Ramos (cell line): ENCODE measurements at regions not wholly inside any gene's neighbourhood (a gene's known extent, or its start where the extent isn't known, plus 50 kb on each side); places are given as distances from the start of the nearest gene placed in this dataset.

Experiments
- in situ Hi-C: fragments of 300-500 bp; cut with MboI; formaldehyde crosslinking; loops from one replicate; pipeline ENCODE4 v1.14.3; 2022; ENCODE audit warnings: low sequenced_read_pairs; ENCODE audit not compliant: unreplicated experiment

DNA sequence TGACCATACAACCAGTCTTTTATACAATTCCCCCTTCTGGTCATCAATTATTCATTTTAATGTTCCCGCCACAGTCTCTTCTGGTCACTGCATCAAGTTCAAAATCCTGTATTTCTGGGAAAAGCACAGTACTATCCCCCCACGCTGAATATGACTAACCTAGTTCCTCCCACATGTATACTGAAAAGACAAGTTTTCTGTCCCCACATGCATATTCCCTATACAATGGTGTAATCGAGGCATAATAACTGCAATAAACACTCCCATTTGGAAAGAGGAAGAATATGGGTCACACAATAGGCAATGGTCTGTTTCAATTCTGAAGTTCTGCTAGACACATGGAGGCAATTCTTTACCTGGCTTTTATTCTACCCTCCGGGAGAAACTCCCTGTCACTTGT is 344.9 kb downstream of the EFNA5 start:
- in situ Hi-C loops, result no loop called here

DNA sequence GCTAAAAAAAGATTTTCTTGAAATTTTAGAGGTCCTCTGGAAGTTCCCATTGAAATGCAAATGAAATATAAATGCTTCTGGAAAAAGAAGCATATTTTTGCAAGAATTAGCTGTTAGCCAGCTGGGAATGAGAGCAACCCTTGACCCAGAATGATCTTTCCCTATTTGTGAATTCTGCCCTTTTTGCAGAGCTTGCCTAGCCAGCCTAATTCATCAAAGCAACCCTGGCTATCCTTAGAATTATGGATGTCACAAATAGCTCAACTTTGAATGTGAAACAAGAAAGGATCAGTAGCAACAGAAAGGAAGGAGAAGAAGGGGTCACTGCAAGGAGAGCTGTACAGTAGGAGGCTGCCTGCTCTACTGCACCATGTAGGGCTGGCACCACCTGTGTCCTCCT is 345.9 kb downstream of the EFNA5 start:
- in situ Hi-C loops, result no loop called here

DNA sequence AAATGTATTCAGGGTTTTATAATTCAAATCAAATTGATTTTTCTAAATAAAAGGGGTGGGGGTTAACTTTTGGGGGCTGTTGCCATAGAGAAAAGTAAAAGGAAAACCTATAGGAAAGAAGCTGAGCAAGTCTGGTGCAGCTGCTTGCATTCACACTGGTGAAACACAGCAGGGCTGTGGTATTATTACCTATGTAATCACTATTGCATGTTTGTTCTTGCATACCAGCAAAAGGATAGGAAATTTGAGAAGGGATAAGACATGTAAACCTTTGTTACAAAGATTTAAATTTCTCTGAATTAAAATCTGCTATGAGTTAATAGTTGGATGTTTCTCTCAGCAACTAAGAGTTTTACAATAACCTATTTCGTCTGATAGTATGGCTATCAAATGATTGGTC is 346.7 kb downstream of the EFNA5 start:
- in situ Hi-C loops, result no loop called here

DNA sequence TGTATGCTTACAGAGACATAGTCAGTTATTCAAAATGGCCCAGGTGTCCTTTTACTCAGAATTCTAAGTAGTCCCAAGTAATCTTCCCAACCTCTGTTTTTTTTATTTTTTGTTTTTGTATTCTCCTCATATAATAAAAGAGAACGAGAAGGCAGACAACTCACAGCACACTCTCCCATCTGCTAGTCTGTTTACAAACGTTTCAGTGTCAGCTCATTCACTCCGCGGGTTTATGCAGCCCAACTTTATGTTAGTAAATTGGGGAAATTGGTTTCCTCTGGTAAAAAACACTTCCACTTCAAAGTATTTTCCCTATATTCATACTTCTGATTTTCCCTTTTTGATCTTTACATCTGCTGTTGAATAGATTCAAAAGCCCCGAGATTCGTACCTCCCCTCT is 347.2 kb downstream of the EFNA5 start:
- in situ Hi-C loops, result no loop called here

DNA sequence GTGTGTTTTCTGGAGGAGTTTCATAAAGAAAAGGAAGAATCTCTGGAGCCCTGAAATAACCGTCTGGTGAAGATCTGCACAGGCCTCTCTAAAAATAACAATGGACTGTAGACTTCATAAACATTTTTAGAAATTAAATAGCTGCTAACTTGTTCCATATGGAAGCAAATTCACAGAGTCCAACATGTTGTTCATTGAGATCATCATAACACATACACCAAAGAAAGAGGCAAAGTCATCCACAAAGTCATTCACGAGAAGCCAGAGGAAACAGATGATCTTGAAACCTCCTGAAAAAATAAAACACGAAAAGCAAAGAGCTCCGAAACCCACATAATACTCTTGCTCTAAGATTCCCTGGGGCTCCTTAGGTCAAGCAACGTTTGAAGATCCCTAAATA is 347.8 kb downstream of the EFNA5 start:
- in situ Hi-C loops, result no loop called here

DNA sequence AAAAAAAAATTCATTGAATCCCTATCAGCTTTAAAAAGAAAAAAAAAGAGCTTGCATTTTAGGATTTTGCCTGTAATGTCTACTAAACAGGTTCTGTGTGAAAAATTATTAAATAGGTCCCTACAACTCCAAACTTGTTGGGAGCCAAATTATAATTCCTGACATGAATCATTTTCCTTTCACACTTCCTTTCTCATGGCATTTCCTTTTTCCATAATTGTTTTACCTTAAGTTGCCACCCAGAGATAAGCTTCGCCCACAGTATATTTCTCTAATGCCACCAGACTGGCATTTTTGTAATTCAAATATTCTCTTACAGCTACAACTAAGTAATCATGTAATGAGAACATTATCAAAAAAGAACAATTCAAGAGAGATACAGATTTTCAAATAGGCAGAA is 348.8 kb downstream of the EFNA5 start:
- in situ Hi-C loops, result no loop called here

DNA sequence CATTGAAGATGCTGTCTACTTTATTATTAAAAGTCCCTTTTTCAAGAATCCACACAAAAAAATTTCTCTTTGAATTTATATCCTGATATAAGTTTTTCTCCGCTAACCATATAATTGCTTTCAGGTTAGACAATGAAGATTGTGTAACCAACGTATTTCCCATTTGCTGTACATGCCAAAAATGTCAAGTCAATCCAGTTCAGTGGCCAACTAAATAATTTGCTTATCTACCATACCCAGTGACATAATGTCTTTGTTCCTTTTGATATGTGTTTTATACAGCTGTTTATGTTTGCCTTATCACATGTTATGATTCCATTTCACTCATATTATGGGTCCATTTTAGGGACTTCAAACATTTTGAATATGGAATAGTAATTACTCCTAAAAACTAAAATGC is 349.9 kb downstream of the EFNA5 start:
- in situ Hi-C loops, result no loop called here

DNA sequence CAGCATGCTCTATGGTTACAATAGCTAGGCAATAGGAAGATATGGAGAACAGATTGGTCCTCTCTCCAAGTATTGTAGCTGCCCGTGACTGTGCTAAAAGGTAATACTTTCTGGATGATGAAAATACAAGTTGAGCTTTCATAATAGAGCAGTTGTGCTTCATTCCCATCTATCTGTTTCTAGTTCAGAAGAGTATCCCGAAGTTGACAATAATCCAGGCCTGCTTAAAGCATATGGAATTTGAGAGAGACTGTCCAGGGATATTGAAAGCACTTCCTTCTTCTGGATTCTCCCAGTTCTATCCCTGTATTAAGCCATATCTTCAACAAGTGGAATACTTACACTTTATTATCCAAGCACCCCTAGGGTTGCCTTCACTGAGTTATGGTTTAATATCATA is 350.4 kb downstream of the EFNA5 start:
- in situ Hi-C loops, result no loop called here

DNA sequence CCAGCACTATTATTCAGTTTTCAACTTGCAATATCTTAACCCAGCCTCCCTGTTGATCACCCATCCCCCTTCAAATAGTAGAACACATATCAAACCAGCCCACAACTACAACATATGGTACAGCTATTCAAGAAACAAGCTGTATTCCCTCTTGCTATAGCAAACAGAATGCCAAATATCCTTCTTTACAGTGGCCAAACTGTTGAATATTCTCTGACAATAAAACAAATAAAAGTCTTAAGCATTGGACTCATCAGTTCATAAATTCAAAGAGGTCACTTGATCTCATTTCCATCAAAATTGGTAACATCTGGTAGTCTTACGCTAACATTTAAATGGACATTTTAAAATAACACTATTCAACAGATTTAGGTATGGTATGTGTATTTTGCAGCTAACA is 350.8 kb downstream of the EFNA5 start:
- in situ Hi-C loops, result no loop called here

DNA sequence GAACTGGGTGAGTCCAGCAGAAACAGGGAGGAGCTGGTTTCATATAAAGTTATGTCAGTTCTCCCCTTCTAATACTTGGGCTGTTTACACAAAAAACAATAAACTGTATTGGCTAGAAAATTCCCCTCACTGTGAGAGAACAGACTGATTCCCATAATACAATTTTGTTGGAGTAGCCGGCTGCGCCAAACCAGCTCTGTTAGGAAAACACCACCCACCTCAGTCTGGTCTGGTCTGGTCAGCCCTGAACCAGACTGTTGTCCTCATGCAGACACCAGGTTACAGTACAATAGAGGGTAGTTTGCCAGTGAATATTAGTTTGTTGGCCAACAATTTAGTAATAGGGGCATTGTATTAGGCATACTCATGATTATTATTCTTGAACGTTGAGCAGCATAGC is 356.4 kb downstream of the EFNA5 start:
- in situ Hi-C loops, result no loop called here

DNA sequence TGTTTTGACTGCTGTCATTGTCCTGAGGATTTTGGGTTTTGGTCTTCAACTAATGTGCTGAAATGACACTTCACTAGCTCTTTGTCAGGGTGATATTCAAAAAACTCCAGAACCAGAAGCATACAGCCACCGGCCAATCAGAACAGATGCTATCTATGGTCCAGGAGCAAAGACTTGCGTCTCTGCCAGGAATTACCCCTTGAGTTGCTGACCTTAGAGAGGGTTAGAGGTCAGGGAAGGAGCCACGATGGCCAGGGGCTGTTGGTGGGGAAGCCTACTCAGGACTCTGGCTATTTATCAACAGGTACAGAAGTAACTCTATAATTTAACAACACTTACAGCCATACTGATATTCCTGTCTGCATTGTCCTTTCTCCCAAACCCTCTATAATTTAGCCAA is 356.8 kb downstream of the EFNA5 start:
- in situ Hi-C loops, result no loop called here

DNA sequence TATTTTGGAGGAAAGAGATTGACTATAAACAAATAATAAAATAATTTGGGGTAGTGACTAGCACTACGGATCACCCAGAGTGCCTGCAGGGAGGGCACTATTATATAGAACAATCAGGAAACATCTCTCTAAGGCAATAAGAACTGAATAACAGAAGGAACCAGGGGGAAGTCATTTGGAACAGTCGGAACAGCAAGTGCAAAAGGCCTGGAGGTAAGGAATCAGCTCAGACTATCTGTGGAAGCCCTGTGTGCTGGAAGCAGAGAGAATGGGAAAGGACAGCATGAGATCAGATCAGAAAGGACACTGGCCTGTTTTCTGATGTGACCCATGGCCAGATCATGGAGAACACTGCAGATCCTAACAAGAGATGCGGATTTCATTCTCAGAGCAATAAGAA is 357.6 kb downstream of the EFNA5 start:
- in situ Hi-C loops, result no loop called here

DNA sequence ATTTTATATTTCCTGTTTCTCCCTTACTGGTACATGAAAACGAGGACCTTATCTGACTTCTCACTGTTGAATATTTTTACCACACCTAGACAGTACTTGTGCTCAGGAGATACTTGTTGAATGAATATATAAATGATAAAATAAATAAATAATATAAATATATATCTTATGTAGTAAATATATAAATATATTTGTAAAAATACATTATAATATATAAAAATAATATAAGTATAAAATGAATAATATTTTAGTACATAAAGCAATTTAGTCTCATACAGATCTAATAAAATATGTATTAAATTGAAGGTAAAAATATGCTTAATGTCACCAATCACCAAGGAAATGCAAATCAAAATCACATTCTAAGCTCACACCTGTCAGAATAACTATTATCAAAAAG is 360.6 kb downstream of the EFNA5 start:
- in situ Hi-C loops, result no loop called here

DNA sequence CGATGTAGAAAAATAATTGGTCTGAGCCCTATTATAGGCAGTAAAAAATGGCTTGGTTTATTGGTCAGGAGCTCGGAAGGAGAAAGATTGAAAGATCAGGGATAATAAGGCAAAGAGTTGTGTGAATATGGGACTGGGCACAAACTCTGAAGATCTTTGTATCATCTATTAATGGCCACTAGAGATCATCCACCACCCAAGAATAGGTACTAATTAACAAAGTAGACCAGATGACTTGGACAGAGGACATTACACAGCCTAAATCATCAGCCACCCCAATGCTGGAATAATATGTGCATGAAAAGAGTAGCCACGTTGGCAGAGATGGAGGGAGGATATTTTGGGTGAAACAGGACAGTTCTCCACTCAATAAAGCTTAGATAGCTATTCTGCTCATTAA is 364.1 kb downstream of the EFNA5 start:
- in situ Hi-C loops, result no loop called here

DNA sequence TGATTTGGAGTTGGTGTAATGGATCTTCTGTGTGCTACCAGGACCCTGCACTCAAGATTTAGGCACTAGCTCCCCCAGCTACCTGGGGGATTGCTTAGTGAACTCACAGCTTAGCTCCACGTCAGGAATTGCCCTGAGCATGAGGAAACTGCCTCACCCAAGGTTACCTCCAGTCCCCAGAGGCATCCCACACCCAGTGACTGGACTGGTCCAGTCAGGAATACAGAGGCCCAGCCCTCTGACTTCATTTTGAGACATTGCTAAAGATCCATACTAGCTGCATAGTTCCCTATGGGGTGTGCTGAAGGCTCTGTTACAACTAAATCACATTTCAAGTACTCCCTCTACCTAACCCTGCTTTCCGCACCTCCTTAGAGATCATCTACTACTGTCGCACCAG is 364.7 kb downstream of the EFNA5 start:
- in situ Hi-C loops, result no loop called here

DNA sequence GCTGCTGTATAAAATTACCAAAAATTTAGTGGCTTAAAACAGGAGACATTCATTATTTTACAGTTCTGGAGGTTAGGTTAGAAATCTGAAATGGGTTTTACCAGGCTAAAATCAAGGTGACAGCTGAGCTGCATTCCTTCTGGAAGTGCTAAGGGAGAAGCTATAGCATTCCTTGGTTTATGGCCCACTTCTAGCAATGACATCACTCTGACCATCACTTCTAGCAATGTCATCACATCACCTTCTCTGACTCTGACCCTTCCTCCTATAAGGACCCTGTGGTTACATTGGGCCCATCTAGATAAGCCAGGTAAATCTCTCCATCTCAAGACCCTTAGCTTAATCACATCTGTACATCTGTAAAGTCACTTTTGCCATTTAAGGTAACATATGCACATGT is 366.1 kb downstream of the EFNA5 start:
- in situ Hi-C loops, result no loop called here

DNA sequence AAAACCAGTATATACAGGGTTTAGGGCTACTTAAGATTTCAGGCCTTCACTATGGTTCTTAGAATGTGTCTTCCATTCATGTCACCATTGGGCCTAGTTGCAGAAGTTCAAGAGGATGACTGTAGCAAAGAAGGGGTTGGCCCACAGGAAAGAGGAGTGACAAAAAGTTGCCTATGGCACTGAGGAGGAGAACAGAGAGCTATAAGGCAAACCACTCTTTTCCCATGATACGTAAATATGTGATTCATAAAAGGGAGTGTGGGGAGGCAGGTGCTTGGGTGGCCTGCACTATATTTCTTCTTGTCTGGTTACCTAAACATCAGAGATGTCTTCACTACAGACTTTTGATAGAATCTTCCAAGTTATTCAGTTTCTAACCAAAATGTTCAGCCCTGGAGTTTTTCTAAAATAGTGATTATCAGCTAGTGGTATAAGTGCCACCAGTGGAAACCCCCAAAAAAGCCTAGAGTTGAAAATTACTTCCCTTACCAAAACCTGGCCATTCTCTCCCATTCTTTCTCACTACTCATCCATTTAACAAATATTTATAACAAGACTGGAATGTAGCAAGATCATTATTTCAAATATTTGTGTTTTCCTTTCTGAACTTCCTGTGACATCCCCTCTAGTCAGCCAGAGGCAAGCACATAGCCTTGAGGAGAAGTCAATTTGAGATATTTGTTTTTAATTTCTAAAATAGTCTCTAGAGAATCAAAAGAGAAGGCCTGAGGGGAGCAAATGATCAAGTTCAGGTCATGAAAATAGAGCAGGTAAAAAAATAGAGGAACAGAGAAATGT is 367.4 kb downstream of the EFNA5 start:
- in situ Hi-C loops, result no loop called here

DNA sequence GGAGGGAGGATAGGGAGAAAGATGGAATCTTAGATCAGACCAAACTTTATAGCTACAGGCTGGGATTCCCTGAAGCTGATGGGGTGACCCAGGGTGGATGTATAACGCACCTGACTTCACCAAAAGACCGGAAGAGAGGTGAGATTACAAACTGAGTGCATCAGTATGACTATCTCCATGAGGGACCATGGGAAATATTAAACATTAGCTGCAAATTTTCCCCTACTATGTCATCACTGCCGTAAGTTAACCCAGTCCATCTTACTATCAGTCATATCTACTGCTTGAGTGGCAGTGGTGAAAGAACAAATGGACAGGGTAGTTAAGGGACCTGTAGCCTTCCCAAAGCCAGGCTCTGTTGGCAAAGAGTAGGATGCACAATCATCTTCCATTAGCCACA is 368.3 kb downstream of the EFNA5 start:
- in situ Hi-C loops, result no loop called here

DNA sequence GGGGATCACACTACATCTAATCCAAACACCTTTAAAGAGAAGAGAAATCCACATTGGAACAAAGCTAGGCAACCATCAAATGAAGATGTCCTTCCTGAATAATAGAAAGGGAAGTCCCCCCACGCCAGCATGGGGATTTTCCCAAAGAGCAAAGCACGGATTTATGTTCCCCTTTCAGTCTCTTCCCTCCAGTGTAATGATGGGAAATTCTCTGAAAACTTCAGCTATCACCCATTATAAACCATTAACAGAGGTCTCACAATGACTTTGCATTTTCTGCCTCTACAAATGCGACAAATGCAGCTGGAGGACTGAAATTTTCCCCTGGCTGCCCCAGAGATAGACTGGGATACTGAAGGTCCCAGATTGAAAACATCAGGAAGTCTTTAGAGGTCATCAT is 368.7 kb downstream of the EFNA5 start:
- in situ Hi-C loops, result no loop called here

DNA sequence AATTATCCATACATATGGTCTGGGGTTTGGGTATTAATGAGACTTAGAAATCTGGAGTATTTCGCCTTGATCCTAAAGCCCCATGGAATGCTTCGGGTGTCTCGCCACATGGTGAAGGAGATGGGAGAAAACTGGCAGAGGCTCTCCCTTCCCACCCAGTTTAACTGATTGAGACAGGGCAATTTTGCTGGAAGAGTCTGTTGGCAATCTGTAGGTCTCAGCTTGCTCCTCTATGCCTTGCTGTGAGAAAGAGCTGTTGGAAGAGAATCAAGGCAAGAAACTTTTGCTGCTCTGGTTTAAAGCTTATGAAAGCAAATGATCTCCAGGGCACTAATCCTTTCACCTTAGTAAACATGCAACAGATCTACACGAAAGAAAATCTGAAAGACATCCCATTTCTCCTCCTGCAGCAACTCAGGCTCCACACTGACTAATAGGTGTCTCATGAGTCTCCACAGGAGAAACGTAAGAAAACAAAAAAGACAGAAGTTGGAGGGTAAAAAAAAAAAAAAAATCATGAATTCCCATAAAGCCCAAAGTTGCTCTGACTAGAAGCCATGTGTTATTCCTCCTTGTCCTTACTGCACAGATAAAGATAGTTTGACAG is 369.9 kb downstream of the EFNA5 start:
- in situ Hi-C loops, result no loop called here

DNA sequence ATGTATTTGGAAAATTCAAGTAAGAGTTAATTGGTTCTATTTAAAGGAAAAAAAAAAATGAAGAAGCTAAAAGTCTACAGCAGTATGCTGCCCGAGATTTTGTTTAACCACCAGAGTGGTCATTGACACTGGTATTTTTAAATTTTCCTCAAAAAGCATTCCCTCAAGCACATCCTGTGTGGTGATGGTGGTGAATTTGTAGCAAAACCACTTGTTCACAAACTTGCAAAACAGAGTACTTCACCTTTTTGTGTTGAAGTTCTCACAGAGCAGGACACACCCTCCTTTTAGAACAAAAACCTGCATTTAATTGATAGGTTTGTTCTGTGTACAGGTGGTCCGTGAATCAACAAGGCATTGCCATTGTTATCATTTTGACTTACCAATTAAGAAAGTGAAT is 374.2 kb downstream of the EFNA5 start:
- in situ Hi-C loops, result no loop called here

DNA sequence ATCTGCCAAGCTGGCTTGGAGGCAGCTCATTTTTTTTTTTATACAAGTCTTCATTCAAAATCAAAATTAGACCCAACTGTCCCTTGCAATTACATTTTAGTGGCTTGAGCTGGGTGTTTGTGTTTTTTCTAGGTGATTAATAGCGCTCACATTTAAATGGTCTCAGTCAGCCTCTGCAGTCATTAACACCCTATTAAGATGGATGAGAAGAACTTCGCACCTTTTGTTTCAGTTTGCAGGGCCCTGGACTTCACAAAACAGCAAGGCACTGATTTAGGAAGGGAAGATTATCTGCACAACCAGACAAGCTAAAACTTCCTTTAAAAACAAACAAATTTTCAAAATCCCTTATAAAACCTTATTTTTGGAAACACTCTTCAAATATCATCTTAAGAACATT is 374.8 kb downstream of the EFNA5 start:
- in situ Hi-C loops, result no loop called here
